ENCODE measurements at regions not wholly inside any gene's neighbourhood (a gene's known extent, or its start where the extent isn't known, plus 50 kb on each side); places are given as distances from the start of the nearest gene placed in this dataset.

GRCh38 chr2:213214209-213214608 is 62.8 kb upstream of the IKZF2 start:
- TF ChIP-seq, protein P1, sequence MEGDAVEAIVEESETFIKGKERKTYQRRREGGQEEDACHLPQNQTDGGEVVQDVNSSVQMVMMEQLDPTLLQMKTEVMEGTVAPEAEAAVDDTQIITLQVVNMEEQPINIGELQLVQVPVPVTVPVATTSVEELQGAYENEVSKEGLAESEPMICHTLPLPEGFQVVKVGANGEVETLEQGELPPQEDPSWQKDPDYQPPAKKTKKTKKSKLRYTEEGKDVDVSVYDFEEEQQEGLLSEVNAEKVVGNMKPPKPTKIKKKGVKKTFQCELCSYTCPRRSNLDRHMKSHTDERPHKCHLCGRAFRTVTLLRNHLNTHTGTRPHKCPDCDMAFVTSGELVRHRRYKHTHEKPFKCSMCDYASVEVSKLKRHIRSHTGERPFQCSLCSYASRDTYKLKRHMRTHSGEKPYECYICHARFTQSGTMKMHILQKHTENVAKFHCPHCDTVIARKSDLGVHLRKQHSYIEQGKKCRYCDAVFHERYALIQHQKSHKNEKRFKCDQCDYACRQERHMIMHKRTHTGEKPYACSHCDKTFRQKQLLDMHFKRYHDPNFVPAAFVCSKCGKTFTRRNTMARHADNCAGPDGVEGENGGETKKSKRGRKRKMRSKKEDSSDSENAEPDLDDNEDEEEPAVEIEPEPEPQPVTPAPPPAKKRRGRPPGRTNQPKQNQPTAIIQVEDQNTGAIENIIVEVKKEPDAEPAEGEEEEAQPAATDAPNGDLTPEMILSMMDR (IDR thresholded peaks at IDR 0.05; ENCODE audit: poor library complexity): no peak
- TF ChIP-seq EZH2phosphoT487 (IDR thresholded peaks at IDR 0.05; ENCODE audit: low read depth, severe bottlenecking, unreplicated experiment): no peak
- no peak for TF ChIP-seq EZH2 (IDR thresholded peaks at IDR 0.05; ENCODE audit: borderline replicate concordance)
- Histone ChIP-seq H3K27me3 (no peaks in the 10 kb centered on the region), H3K9me2 (replicated peaks; ENCODE audit: insufficient read depth) (no peaks in the 10 kb centered on the region), H3K79me2 (no peaks in the 10 kb centered on the region), H3K4me3 (no peak overlapping the region), H3K4me2 (no peak overlapping the region), H4K20me1 (ENCODE audit: insufficient read depth, poor library complexity, severe bottlenecking) (no peaks in the 10 kb centered on the region), H3K4me1 (ENCODE audit: insufficient read depth) (no peaks in the 10 kb centered on the region), H2AFZ (no peak overlapping the region), H3K36me3 (replicated peaks; ENCODE audit: insufficient read depth, low read depth) (no peaks in the 10 kb centered on the region), H3K27ac (no peak overlapping the region), H3K9me3 (ENCODE audit: low read depth) (no peaks in the 10 kb centered on the region)
- DNase-seq (ENCODE audit: low spot score): no peak
- WGBS (ENCODE audit: low lambda C conversion rate, missing lambda C conversion rate): 86% methylated on average over 10 of the region's 10 CpGs

- peak overlapping the region; percentile 57 for H3K27ac ChIP-seq
- no peak overlapping the region for H3K4me2 ChIP-seq
- no peaks in the 10 kb centered on the region for H4K20me1 ChIP-seq (ENCODE audit: insufficient read depth, poor library complexity, severe bottlenecking)
- no peaks in the 10 kb centered on the region for H3K79me2 ChIP-seq
- peak; percentile 11 for DNase-seq (ENCODE audit: low spot score)
- no peaks in the 10 kb centered on the region for H3K36me3 ChIP-seq (replicated peaks; ENCODE audit: insufficient read depth, low read depth)
- H3K27me3 ChIP-seq: no peaks in the 10 kb centered on the region
- no peaks in the 10 kb centered on the region for H3K4me1 ChIP-seq (ENCODE audit: insufficient read depth)
- H3K4me3 ChIP-seq: no peak overlapping the region
- TF ChIP-seq EZH2 (IDR thresholded peaks at IDR 0.05; ENCODE audit: borderline replicate concordance) (no peak), EZH2phosphoT487 (IDR thresholded peaks at IDR 0.05; ENCODE audit: low read depth, severe bottlenecking, unreplicated experiment) (no peak)
- TF ChIP-seq, protein P1 (IDR thresholded peaks at IDR 0.05; ENCODE audit: poor library complexity): no peak
- no peak overlapping the region for H2AFZ ChIP-seq
- H3K9me2 ChIP-seq (replicated peaks; ENCODE audit: insufficient read depth): no peaks in the 10 kb centered on the region
- no peaks in the 10 kb centered on the region for H3K9me3 ChIP-seq (ENCODE audit: low read depth)
- WGBS (ENCODE audit: low lambda C conversion rate, missing lambda C conversion rate): 77% methylated on average over 5 of the region's 5 CpGs
Measured at GRCh38 chr2:213216461-213216860, 65.0 kb upstream of the IKZF2 start.

DNA sequence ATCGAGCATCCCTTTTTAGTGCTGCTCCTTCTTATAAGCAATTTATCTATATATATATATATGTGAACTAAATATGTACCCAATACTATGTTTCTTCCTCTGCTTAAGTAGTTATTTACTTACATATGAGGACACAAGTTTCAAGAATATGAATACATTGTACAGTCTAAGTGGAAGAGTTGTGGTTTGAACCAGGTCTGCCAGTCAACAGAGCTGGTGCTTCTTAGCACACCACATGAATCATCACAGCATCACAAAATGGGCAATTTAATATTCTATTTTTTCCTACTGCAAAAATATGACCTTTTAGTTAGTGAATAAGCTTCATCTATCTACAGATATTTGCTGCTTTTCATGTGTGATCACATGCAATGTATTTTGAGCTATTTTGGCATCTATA is 64.4 kb upstream of the SPAG16 start:
- Histone ChIP-seq H3K27me3 (no peaks in the 10 kb centered on the region), H3K4me2 (no peak overlapping the region), H2AFZ (no peak overlapping the region), H3K27ac (no peak overlapping the region), H3K9me2 (replicated peaks; ENCODE audit: insufficient read depth) (no peaks in the 10 kb centered on the region), H3K4me1 (ENCODE audit: insufficient read depth) (no peaks in the 10 kb centered on the region), H3K36me3 (replicated peaks; ENCODE audit: insufficient read depth, low read depth) (no peaks in the 10 kb centered on the region), H4K20me1 (ENCODE audit: insufficient read depth, poor library complexity, severe bottlenecking) (no peaks in the 10 kb centered on the region), H3K9me3 (ENCODE audit: low read depth) (no peaks in the 10 kb centered on the region), H3K4me3 (no peak overlapping the region), H3K79me2 (no peaks in the 10 kb centered on the region)
- TF ChIP-seq, protein P1 (IDR thresholded peaks at IDR 0.05; ENCODE audit: poor library complexity): no peak
- TF ChIP-seq EZH2phosphoT487 (IDR thresholded peaks at IDR 0.05; ENCODE audit: low read depth, severe bottlenecking, unreplicated experiment) (no peak), EZH2 (IDR thresholded peaks at IDR 0.05; ENCODE audit: borderline replicate concordance) (no peak)
- WGBS (ENCODE audit: low lambda C conversion rate, missing lambda C conversion rate): 94% methylated on average over 1 of the region's 1 CpG
- no peak for DNase-seq (ENCODE audit: low spot score)
